CD14-positive monocyte (primary cell): ENCODE measurements at regions not wholly inside any gene's neighbourhood (a gene's known extent, or its start where the extent isn't known, plus 50 kb on each side); places are given as distances from the start of the nearest gene placed in this dataset.

Source experiments
- DNase-seq, 3 donors: peaks; one replicate each; pipeline ENCODE4 v3.0.0-alpha.2; 2011 to 2022
- H2AFZ ChIP-seq: 2 replicates; pipeline ENCODE4 v1.6.0; 2012; ENCODE audit warnings: mild to moderate bottlenecking, low read depth, low read length, inconsistent platforms; ENCODE audit not compliant: insufficient read depth, poor library complexity, severe bottlenecking
- H3K27ac ChIP-seq, 2 donors: 1 replicate in 1 of 2; 2 replicates in 1 of 2; pipeline ENCODE4 v1.5.1; 2012 to 2013; ENCODE audit warnings: low read length in 2 of 2, control low read depth in 1 of 2, inconsistent platforms in 1 of 2, low read depth in 1 of 2, mild to moderate bottlenecking in 1 of 2
- H3K27me3 ChIP-seq, 2 donors: one replicate each; pipeline versions ENCODE4 v1.6.0 to v1.6.1; 2011 to 2013; ENCODE audit warnings: low read length in 2 of 2; ENCODE audit not compliant: control insufficient read depth in 2 of 2, insufficient read depth in 2 of 2
- H3K36me3 ChIP-seq, 2 donors: replicated peaks in 1 of 2; 1 replicate in 1 of 2; 2 replicates in 1 of 2; pipeline versions ENCODE4 v1.5.1 to v1.6.1; 2012 to 2013; ENCODE audit warnings: low read length in 2 of 2, control low read depth in 1 of 2, inconsistent platforms in 1 of 2, mild to moderate bottlenecking in 1 of 2; ENCODE audit not compliant: insufficient read depth in 2 of 2, control insufficient read depth in 1 of 2
- H3K4me1 ChIP-seq, 2 donors: 1 replicate in 1 of 2; 2 replicates in 1 of 2; pipeline versions ENCODE4 v1.5.1 to v1.6.1; 2012 to 2013; ENCODE audit warnings: low read length in 2 of 2, control low read depth in 1 of 2, inconsistent platforms in 1 of 2, mild to moderate bottlenecking in 1 of 2, moderate library complexity in 1 of 2; ENCODE audit not compliant: insufficient read depth in 2 of 2, control insufficient read depth in 1 of 2
- H3K4me2 ChIP-seq: replicated peaks from 2 replicates; pipeline ENCODE3; 2012; ENCODE audit warnings: low read length, moderate library complexity, mild to moderate bottlenecking; ENCODE audit not compliant: poor library complexity, severe bottlenecking; ENCODE audit errors: extremely low read depth
- H3K4me3 ChIP-seq, 3 experiments: fragments of 200-600 bp in 1 of 3; sonication (generic) in 1 of 3; replicated peaks in 1 of 3; 1 replicate in 2 of 3; 2 replicates in 1 of 3; pipeline ENCODE4 v1.5.1; 2011 to 2013; ENCODE audit warnings: low read length in 3 of 3, mild to moderate bottlenecking in 3 of 3, control low read depth in 2 of 3, low read depth in 2 of 3, inconsistent platforms in 1 of 3, moderate library complexity in 1 of 3
- H3K79me2 ChIP-seq: 2 replicates; pipeline ENCODE4 v1.6.0; 2012; ENCODE audit warnings: mild to moderate bottlenecking, control low read depth, inconsistent platforms, low read length, moderate library complexity; ENCODE audit not compliant: insufficient read depth
- H3K9ac ChIP-seq: 2 replicates; pipeline ENCODE4 v1.6.0; 2017; ENCODE audit warnings: low read length, mild to moderate bottlenecking; ENCODE audit not compliant: insufficient read depth, poor library complexity, severe bottlenecking
- H3K9me3 ChIP-seq, 2 donors: replicated peaks in 1 of 2; 1 replicate in 1 of 2; 2 replicates in 1 of 2; pipeline versions ENCODE4 v1.5.1 to v1.6.1; 2012 to 2013; ENCODE audit warnings: low read length in 2 of 2, control low read depth in 1 of 2; ENCODE audit not compliant: control insufficient read depth in 1 of 2, insufficient read depth in 1 of 2
- H4K20me1 ChIP-seq: 2 replicates; pipeline ENCODE4 v1.6.0; 2012; ENCODE audit warnings: mild to moderate bottlenecking, low read length, control low read depth, moderate library complexity; ENCODE audit not compliant: insufficient read depth
- H3K27ac Mint-ChIP-seq, 7 donors: one replicate each; pipeline ENCODE4 v1.8.0; 2020; ENCODE audit warnings: mild to moderate bottlenecking in 7 of 7, mixed read lengths in 7 of 7, moderate library complexity in 6 of 7, inconsistent platforms in 2 of 7
- H3K27me3 Mint-ChIP-seq, 3 donors: one replicate each; pipeline ENCODE4 v1.8.0; 2021 to 2022; ENCODE audit warnings: low read depth in 3 of 3, mild to moderate bottlenecking in 3 of 3, mixed read lengths in 3 of 3, moderate library complexity in 3 of 3, inconsistent platforms in 1 of 3
- H3K36me3 Mint-ChIP-seq, 2 donors: one replicate each; pipeline ENCODE4 v1.8.0; 2020; ENCODE audit warnings: mixed read lengths in 2 of 2, inconsistent platforms in 1 of 2, mild to moderate bottlenecking in 1 of 2
- H3K4me1 Mint-ChIP-seq: one replicate; pipeline ENCODE4 v1.8.0; 2020; ENCODE audit warnings: mild to moderate bottlenecking, mixed read lengths
- H3K4me3 Mint-ChIP-seq, 2 donors: one replicate each; pipeline ENCODE4 v1.8.0; 2020; ENCODE audit warnings: mild to moderate bottlenecking in 2 of 2, mixed read lengths in 2 of 2, moderate library complexity in 1 of 2
- H3K9me3 Mint-ChIP-seq, 7 donors: one replicate each; pipeline ENCODE4 v1.8.0; 2020 to 2022; ENCODE audit warnings: mixed read lengths in 7 of 7, mild to moderate bottlenecking in 6 of 7, moderate library complexity in 6 of 7, inconsistent platforms in 2 of 7
- WGBS: methylation state at CpG from one replicate; pipeline ENCODE4 v1.1.5; 2013; ENCODE audit warnings: missing lambda C conversion rate; ENCODE audit not compliant: insufficient coverage; 5-methylcytosine and 5-hydroxymethylcytosine counted together
- intact Hi-C, 2 donors: fragments of 100-400 bp; cut with micrococcal nuclease; formaldehyde crosslinking; loops; one replicate each; pipeline versions ENCODE4 v1.15.0 to v1.15.1; 2023
- TF ChIP-seq, protein P1 (sequence below): fragments of 200-600 bp; IDR thresholded peaks from one replicate; pipeline ENCODE4 v1.8.0; 2022; ENCODE audit warnings: antibody characterized with exemption, mild to moderate bottlenecking

DNA sequence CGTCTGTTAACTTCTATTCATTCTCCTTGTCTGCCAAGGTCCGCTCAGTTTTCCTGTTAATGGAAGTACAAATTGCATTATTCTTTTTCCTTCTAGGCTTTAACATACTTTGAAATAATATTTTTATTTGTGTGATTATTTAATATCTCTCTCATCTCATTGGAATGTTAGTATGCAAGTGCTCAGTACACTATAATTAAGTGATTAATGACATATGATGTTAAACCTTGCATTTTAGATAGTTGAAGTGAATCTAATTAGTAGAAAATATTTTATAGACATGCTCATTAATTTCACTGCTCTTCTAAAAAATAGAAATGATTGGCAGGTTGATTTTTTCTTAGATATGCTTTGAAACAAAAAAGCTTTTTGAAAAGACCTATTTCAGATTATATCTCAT, 1079.8 kb downstream of the RAPGEF2 start:
- TF ChIP-seq, protein P1, sequence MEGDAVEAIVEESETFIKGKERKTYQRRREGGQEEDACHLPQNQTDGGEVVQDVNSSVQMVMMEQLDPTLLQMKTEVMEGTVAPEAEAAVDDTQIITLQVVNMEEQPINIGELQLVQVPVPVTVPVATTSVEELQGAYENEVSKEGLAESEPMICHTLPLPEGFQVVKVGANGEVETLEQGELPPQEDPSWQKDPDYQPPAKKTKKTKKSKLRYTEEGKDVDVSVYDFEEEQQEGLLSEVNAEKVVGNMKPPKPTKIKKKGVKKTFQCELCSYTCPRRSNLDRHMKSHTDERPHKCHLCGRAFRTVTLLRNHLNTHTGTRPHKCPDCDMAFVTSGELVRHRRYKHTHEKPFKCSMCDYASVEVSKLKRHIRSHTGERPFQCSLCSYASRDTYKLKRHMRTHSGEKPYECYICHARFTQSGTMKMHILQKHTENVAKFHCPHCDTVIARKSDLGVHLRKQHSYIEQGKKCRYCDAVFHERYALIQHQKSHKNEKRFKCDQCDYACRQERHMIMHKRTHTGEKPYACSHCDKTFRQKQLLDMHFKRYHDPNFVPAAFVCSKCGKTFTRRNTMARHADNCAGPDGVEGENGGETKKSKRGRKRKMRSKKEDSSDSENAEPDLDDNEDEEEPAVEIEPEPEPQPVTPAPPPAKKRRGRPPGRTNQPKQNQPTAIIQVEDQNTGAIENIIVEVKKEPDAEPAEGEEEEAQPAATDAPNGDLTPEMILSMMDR: no peak
- Histone ChIP-seq H3K27ac (no peak overlapping the region), H3K4me3 (no peak overlapping the region), H3K4me1 (no peaks in the 10 kb centered on the region), H3K9ac (no peak overlapping the region), H4K20me1 (no peaks in the 10 kb centered on the region), H3K9me3 (no peaks in the 10 kb centered on the region), H3K4me2 (no peak overlapping the region), H3K27me3 (no peaks in the 10 kb centered on the region), H2AFZ (no peak overlapping the region), H3K36me3 (no peaks in the 10 kb centered on the region), H3K79me2 (no peaks in the 10 kb centered on the region)
- Mint-ChIP-seq H3K9me3 (peaks cover 0 to 5% (median 2%) of the 10 kb centered on the region in 7 donors), H3K36me3 (no peaks in the 10 kb centered on the region), H3K4me1 (no peaks in the 10 kb centered on the region), H3K27me3 (no peaks in the 10 kb centered on the region), H3K4me3 (no peak overlapping the region), H3K27ac (no peak overlapping the region)
- intact Hi-C loops: no loop called here
- no peak for DNase-seq
- WGBS: no CpG with 5 or more reads among the region's 2 CpGs

DNA sequence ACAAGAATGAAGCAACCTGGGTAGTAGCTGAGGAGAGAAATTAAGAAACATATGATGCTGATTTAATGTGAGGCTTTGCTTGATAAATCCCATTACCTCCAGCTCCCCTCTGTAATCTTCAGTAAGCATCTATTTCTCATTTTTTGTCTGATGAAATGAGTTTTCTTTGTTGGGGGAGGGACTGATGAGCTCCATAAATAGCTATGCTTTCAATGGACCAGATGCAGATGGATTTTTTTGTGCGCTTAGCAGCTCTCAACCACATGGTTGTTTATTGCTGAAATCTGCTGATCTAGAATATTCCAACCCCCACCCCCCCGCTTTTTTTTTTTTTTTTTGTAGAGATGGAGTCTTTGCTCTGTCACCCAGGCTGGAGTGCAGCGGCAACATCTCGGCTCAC, 1082.0 kb downstream of the RAPGEF2 start:
- no CpG with 5 or more reads among the region's 4 CpGs for WGBS
- H3K27me3 Mint-ChIP-seq: no peaks in the 10 kb centered on the region
- Histone ChIP-seq H3K79me2 (no peaks in the 10 kb centered on the region), H3K9me3 (no peaks in the 10 kb centered on the region), H3K27ac (no peak overlapping the region), H4K20me1 (no peaks in the 10 kb centered on the region), H3K36me3 (no peaks in the 10 kb centered on the region), H3K4me2 (no peak overlapping the region), H3K4me3 (no peak overlapping the region), H3K27me3 (no peaks in the 10 kb centered on the region), H3K9ac (no peak overlapping the region), H2AFZ (no peak overlapping the region), H3K4me1 (no peaks in the 10 kb centered on the region)
- no peaks in the 10 kb centered on the region for H3K4me1 Mint-ChIP-seq
- intact Hi-C loops: no loop called here
- H3K4me3 Mint-ChIP-seq: no peak overlapping the region
- TF ChIP-seq, protein P1: no peak
- no peaks in the 10 kb centered on the region for H3K36me3 Mint-ChIP-seq
- peaks cover 0 to 6% (median 3%) of the 10 kb centered on the region in 7 donors for H3K9me3 Mint-ChIP-seq
- no peak overlapping the region for H3K27ac Mint-ChIP-seq
- DNase-seq: no peak
